ENCODE measurements at regions not wholly inside any gene's neighbourhood (a gene's known extent, or its start where the extent isn't known, plus 50 kb on each side); places are given as distances from the start of the nearest gene placed in this dataset.

DNA sequence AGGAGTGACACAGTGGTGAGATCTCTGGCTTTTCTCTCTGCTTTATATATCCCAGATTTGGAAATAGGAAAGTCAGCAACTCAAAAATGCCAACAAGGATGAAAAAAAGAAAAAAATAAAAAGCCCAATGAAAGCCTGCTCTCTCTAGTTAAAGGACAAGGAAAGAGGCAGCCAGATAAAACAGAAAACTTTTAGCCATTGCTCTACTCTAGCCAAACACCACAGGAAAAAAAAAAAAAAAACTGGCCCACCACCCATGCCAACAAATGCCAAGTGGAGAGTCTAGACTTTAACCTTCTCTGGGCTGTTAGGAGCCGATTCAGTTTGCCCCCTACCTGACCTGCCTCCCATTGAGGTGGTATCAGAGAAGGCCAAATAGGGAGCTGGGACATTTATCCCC is 222.3 kb upstream of the TMTC1 start:
- TF ChIP-seq, protein P1, sequence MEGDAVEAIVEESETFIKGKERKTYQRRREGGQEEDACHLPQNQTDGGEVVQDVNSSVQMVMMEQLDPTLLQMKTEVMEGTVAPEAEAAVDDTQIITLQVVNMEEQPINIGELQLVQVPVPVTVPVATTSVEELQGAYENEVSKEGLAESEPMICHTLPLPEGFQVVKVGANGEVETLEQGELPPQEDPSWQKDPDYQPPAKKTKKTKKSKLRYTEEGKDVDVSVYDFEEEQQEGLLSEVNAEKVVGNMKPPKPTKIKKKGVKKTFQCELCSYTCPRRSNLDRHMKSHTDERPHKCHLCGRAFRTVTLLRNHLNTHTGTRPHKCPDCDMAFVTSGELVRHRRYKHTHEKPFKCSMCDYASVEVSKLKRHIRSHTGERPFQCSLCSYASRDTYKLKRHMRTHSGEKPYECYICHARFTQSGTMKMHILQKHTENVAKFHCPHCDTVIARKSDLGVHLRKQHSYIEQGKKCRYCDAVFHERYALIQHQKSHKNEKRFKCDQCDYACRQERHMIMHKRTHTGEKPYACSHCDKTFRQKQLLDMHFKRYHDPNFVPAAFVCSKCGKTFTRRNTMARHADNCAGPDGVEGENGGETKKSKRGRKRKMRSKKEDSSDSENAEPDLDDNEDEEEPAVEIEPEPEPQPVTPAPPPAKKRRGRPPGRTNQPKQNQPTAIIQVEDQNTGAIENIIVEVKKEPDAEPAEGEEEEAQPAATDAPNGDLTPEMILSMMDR (IDR thresholded peaks at IDR 0.05), result no peak
- TF ChIP-seq POLR2A (IDR thresholded peaks at IDR 0.05), result no peak

All from testis (tissue), 2 donors.